ENCODE measurements at regions not wholly inside any gene's neighbourhood (a gene's known extent, or its start where the extent isn't known, plus 50 kb on each side); places are given as distances from the start of the nearest gene placed in this dataset.

DNA sequence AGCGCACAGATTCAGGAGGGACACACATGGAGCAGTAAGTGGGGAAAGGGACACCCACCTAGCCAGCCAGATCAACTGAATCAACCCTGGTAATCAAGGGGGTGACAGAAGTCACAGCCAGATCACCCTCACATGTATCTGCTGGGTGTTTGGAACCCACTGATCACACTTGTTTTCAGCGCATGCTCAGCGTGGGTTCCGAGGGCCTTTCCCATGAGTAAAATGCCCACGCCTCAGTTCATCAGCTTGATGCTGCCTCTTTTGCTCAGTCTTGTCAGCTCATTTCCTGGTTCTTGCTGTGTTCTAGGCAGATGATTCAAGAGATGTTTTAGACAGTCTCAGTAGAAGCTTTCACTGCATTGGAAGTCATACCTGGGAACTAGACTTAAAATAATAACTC lies 123.2 kb upstream of the SLC30A5 start:
- ChIA-PET POLR2A (no interaction called here), CTCF (ENCODE audit: unreplicated experiment) (no interaction called here)
- H3K9me2 ChIP-seq (ENCODE audit: insufficient read depth, low read length) = no peaks in the 10 kb centered on the region
- H3K27ac ChIP-seq (ENCODE audit: low read depth, low read length, poor library complexity, severe bottlenecking) = no peak overlapping the region
- TF ChIP-seq, protein P1, sequence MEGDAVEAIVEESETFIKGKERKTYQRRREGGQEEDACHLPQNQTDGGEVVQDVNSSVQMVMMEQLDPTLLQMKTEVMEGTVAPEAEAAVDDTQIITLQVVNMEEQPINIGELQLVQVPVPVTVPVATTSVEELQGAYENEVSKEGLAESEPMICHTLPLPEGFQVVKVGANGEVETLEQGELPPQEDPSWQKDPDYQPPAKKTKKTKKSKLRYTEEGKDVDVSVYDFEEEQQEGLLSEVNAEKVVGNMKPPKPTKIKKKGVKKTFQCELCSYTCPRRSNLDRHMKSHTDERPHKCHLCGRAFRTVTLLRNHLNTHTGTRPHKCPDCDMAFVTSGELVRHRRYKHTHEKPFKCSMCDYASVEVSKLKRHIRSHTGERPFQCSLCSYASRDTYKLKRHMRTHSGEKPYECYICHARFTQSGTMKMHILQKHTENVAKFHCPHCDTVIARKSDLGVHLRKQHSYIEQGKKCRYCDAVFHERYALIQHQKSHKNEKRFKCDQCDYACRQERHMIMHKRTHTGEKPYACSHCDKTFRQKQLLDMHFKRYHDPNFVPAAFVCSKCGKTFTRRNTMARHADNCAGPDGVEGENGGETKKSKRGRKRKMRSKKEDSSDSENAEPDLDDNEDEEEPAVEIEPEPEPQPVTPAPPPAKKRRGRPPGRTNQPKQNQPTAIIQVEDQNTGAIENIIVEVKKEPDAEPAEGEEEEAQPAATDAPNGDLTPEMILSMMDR (conservative IDR thresholded peaks at IDR 0.05; ENCODE audit: low read length) = no peak
- TF ChIP-seq EZH2phosphoT487 (IDR thresholded peaks at IDR 0.05; ENCODE audit: borderline replicate concordance, low read depth, low read length) = no peak
- H3K79me2 ChIP-seq (ENCODE audit: insufficient read depth, low read depth, low read length) = no peaks in the 10 kb centered on the region
- H3K4me2 ChIP-seq (ENCODE audit: low read length) = no peak overlapping the region
- H3K9me3 ChIP-seq (ENCODE audit: low read length) = no peaks in the 10 kb centered on the region
- H2AFZ ChIP-seq (ENCODE audit: low read length) = no peak overlapping the region
- no peak overlapping the region for H3K4me3 ChIP-seq (ENCODE audit: low read depth, low read length, poor library complexity, severe bottlenecking)
- no peaks in the 10 kb centered on the region for H3K4me1 ChIP-seq (ENCODE audit: insufficient read depth, low read length, poor library complexity, severe bottlenecking)
- BruUV-seq (replicated peaks) = no TSS peak
- no peak for DNase-seq (ENCODE audit: low spot score)
- intact Hi-C loops (cut with micrococcal nuclease; ENCODE audit: unreplicated experiment) = no loop called here
- H3K36me3 ChIP-seq (ENCODE audit: insufficient read depth, low read length) = no peaks in the 10 kb centered on the region
- H4K20me1 ChIP-seq (ENCODE audit: insufficient read depth, low read length) = no peaks in the 10 kb centered on the region

DNA sequence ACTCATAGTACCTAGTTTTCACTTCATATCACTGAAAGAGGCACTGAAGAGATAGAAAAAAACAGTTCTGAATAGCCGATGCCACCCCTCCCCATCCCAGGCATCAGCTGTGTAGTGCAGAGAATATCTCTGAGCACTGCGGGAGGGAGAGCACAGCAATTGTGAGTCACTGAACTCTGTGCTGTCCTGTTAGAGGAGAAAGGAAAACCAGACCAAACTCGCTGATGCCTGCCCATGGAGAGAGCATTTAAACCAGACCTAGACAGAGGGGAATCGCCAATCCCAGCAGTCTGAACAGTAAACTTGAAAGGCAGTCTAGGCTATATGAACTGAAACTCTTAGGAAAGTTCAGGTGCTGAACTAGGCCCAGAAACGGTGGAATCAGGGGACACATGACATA lies 120.1 kb upstream of the SLC30A5 start:
- Histone ChIP-seq H2AFZ (ENCODE audit: low read length) (no peak overlapping the region), H3K9me2 (ENCODE audit: insufficient read depth, low read length) (no peaks in the 10 kb centered on the region), H3K9me3 (ENCODE audit: low read length) (no peaks in the 10 kb centered on the region), H4K20me1 (ENCODE audit: insufficient read depth, low read length) (no peaks in the 10 kb centered on the region), H3K36me3 (ENCODE audit: insufficient read depth, low read length) (no peaks in the 10 kb centered on the region), H3K4me2 (ENCODE audit: low read length) (no peak overlapping the region), H3K27ac (ENCODE audit: low read depth, low read length, poor library complexity, severe bottlenecking) (no peak overlapping the region), H3K4me1 (ENCODE audit: insufficient read depth, low read length, poor library complexity, severe bottlenecking) (no peaks in the 10 kb centered on the region), H3K4me3 (ENCODE audit: low read depth, low read length, poor library complexity, severe bottlenecking) (no peak overlapping the region), H3K79me2 (ENCODE audit: insufficient read depth, low read depth, low read length) (no peaks in the 10 kb centered on the region)
- no TSS peak for BruUV-seq (replicated peaks)
- intact Hi-C loops (cut with micrococcal nuclease; ENCODE audit: unreplicated experiment) = no loop called here
- ChIA-PET POLR2A (no interaction called here), CTCF (ENCODE audit: unreplicated experiment) (no interaction called here)
- no peak for TF ChIP-seq EZH2phosphoT487 (IDR thresholded peaks at IDR 0.05; ENCODE audit: borderline replicate concordance, low read depth, low read length)
- TF ChIP-seq, protein P1 (conservative IDR thresholded peaks at IDR 0.05; ENCODE audit: low read length) = no peak
- no peak for DNase-seq (ENCODE audit: low spot score)

DNA sequence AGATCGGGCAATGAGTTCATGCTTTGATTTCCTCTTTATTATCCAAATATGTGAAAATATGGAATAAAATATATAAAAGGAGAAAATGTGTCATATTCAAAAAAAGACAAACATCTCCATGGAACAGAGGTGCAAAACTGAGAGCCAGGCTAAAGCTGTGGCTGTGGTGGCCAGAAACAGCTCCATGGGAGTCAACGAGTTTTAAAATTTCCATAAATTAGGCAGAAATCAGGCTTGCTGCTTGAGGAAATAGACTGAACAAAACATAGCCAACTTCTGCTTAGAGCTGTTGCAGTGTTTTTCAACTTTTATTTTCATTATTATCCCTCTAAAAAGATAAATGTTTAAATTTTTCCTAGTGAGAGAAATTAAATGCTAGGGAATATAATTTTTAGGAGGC lies 110.8 kb upstream of the SLC30A5 start:
- CTCF ChIA-PET (ENCODE audit: unreplicated experiment) = no interaction called here
- H2AFZ ChIP-seq (ENCODE audit: low read length) = no peak overlapping the region
- TF ChIP-seq, protein P1 (conservative IDR thresholded peaks at IDR 0.05; ENCODE audit: low read length) = no peak
- TF ChIP-seq EZH2phosphoT487 (IDR thresholded peaks at IDR 0.05; ENCODE audit: borderline replicate concordance, low read depth, low read length) = no peak
- no peak overlapping the region for H3K4me2 ChIP-seq (ENCODE audit: low read length)
- H3K4me1 ChIP-seq (ENCODE audit: insufficient read depth, low read length, poor library complexity, severe bottlenecking) = no peaks in the 10 kb centered on the region
- no peak overlapping the region for H3K27ac ChIP-seq (ENCODE audit: low read depth, low read length, poor library complexity, severe bottlenecking)
- no peaks in the 10 kb centered on the region for H3K9me3 ChIP-seq (ENCODE audit: low read length)
- DNase-seq (ENCODE audit: low spot score) = no peak
- no TSS peak for BruUV-seq (replicated peaks)
- no peaks in the 10 kb centered on the region for H3K79me2 ChIP-seq (ENCODE audit: insufficient read depth, low read depth, low read length)
- no peaks in the 10 kb centered on the region for H3K9me2 ChIP-seq (ENCODE audit: insufficient read depth, low read length)
- no peak overlapping the region for H3K4me3 ChIP-seq (ENCODE audit: low read depth, low read length, poor library complexity, severe bottlenecking)
- POLR2A ChIA-PET = no interaction called here
- H3K36me3 ChIP-seq (ENCODE audit: insufficient read depth, low read length) = no peaks in the 10 kb centered on the region
- intact Hi-C loops (cut with micrococcal nuclease; ENCODE audit: unreplicated experiment) = no loop called here
- no peaks in the 10 kb centered on the region for H4K20me1 ChIP-seq (ENCODE audit: insufficient read depth, low read length)
